ENCODE measurements at regions not wholly inside any gene's neighbourhood (a gene's known extent, or its start where the extent isn't known, plus 50 kb on each side); places are given as distances from the start of the nearest gene placed in this dataset.

GRCh38 chr4:188680004-188680666 is 540.9 kb downstream of the TRIML1 start:
- ChIA-PET CTCF (interaction anchor here (0.8 kb wide), 2 partner anchors 8 to 884 kb away, joined by 3 read pairs; no protein-coding TSS in a partner anchor), POLR2A (no interaction called here)
- Histone ChIP-seq H3K36me3 (ENCODE audit: control insufficient read depth in 2 of 2, insufficient read depth in 1 of 2, low read length in 2 of 2) (no peaks in the 10 kb centered on the region), H3K9me3 (ENCODE audit: control insufficient read depth, insufficient read depth, low read depth, low read length) (no peaks in the 10 kb centered on the region), H3K4me1 (ENCODE audit: control insufficient read depth, insufficient read depth, low read length) (no peaks in the 10 kb centered on the region), H3K27ac (ENCODE audit: extremely low read depth, low read depth, low read length) (no peak overlapping the region), H3K4me3 (ENCODE audit: low read depth, low read length) (no peak overlapping the region)
- TF ChIP-seq ZNF292 (tag by site-specific recombination; IDR thresholded peaks at IDR 0.05; ENCODE audit: borderline replicate concordance, low read depth): no peak
- no peak for TF ChIP-seq BCL6B (tag by site-specific recombination; IDR thresholded peaks at IDR 0.05)
- no peak for TF ChIP-seq ZNF560 (tag by site-specific recombination; IDR thresholded peaks at IDR 0.05; ENCODE audit: borderline replicate concordance)
- TF ChIP-seq ZNF792 (tag by site-specific recombination; IDR thresholded peaks at IDR 0.05): no peak
- TF ChIP-seq REST (tag by site-specific recombination; IDR thresholded peaks at IDR 0.05): no peak
- no peak for TF ChIP-seq ZNF76 (tag by site-specific recombination; IDR thresholded peaks at IDR 0.05; ENCODE audit: borderline replicate concordance, low read depth)
- no peak for TF ChIP-seq KLF16 (tag by site-specific recombination; IDR thresholded peaks at IDR 0.05)
- TF ChIP-seq ZNF350 (tag by site-specific recombination; IDR thresholded peaks at IDR 0.05): no peak
- no peak for TF ChIP-seq HOXA7 (CRISPR knock-in tag; IDR thresholded peaks at IDR 0.05; ENCODE audit: borderline replicate concordance)
- TF ChIP-seq ZNF2 (tag by site-specific recombination; IDR thresholded peaks at IDR 0.05): no peak
- TF ChIP-seq HIC1 (tag by site-specific recombination; IDR thresholded peaks at IDR 0.05): no peak
- no peak for TF ChIP-seq ZNF518A (tag by site-specific recombination; conservative IDR thresholded peaks at IDR 0.05; ENCODE audit: low read depth)
- TF ChIP-seq ZNF571 (tag by site-specific recombination; IDR thresholded peaks at IDR 0.05): no peak
- no peak for TF ChIP-seq HOXD13 (CRISPR knock-in tag; IDR thresholded peaks at IDR 0.05; ENCODE audit: borderline replicate concordance)
- no peak for TF ChIP-seq ZBTB6 (tag by site-specific recombination; IDR thresholded peaks at IDR 0.05)
- TF ChIP-seq, protein P1, sequence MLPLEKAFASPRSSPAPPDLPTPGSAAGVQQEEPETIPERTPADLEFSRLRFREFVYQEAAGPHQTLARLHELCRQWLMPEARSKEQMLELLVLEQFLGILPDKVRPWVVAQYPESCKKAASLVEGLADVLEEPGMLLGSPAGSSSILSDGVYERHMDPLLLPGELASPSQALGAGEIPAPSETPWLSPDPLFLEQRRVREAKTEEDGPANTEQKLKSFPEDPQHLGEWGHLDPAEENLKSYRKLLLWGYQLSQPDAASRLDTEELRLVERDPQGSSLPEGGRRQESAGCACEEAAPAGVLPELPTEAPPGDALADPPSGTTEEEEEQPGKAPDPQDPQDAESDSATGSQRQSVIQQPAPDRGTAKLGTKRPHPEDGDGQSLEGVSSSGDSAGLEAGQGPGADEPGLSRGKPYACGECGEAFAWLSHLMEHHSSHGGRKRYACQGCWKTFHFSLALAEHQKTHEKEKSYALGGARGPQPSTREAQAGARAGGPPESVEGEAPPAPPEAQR (tag by site-specific recombination; IDR thresholded peaks at IDR 0.05): no peak
- no peak for TF ChIP-seq ZNF324 (tag by site-specific recombination; IDR thresholded peaks at IDR 0.05)
